Panc1 (cell line): ENCODE measurements at regions not wholly inside any gene's neighbourhood (a gene's known extent, or its start where the extent isn't known, plus 50 kb on each side); places are given as distances from the start of the nearest gene placed in this dataset.

Source experiments
- ATAC-seq: fragments of 200-7000 bp; cut with Tn5 transposase; 2 replicates; pipeline ENCODE4 v1.9.1; 2020; ENCODE audit warnings: mild to moderate bottlenecking, moderate library complexity
- BruUV-seq: library from RNA; stranded (reverse); fragments of 400-500 nt; replicated peaks from 2 replicates; lab custom pipeline; 2021; lab: Mats Ljungman, UMichigan
- CTCF ChIA-PET: fragments of 300-600 bp; sonication (Branson Sonifier 250); formaldehyde crosslinking; loops from one replicate; lab custom pipeline; 2022; ENCODE audit warnings: antibody characterized with exemption; lab: Charles Lee
- POLR2A ChIA-PET: fragments of 300-600 bp; sonication (Branson Sonifier 250); formaldehyde crosslinking; loops from one replicate; lab custom pipeline; 2022; ENCODE audit warnings: antibody characterized with exemption; lab: Charles Lee
- DNase-seq: peaks from one replicate; pipeline ENCODE4 v3.0.0-alpha.2; 2010; ENCODE audit warnings: low read depth, low spot score
- H3K27ac ChIP-seq: 2 replicates; pipeline ENCODE4 v1.5.1; 2011; ENCODE audit warnings: mild to moderate bottlenecking, low read length, inconsistent platforms
- H3K27me3 ChIP-seq: fragments of 200-500 bp; sonication (Bioruptor generic); 2 replicates; pipeline ENCODE4 v1.6.0; 2014; ENCODE audit warnings: low read length, inconsistent platforms; ENCODE audit not compliant: control insufficient read depth, insufficient read depth
- H3K36me3 ChIP-seq: fragments of 200-500 bp; sonication (Bioruptor generic); 2 replicates; pipeline ENCODE4 v1.5.1; 2014; ENCODE audit warnings: inconsistent platforms, mild to moderate bottlenecking, low read length, moderate library complexity; ENCODE audit not compliant: control insufficient read depth, insufficient read depth
- H3K4me1 ChIP-seq: 2 replicates; pipeline ENCODE4 v1.5.1; 2011; ENCODE audit warnings: inconsistent platforms, mild to moderate bottlenecking, low read length, moderate library complexity; ENCODE audit not compliant: control insufficient read depth, insufficient read depth
- H3K4me3 ChIP-seq, 2 experiments: 2 replicates each; pipeline ENCODE4 v1.5.1; 2011 to 2012; ENCODE audit warnings: low read depth in 2 of 2, low read length in 2 of 2, mild to moderate bottlenecking in 2 of 2, inconsistent platforms in 1 of 2, moderate library complexity in 1 of 2
- H3K9me3 ChIP-seq: fragments of 200-500 bp; sonication (Bioruptor generic); 2 replicates; pipeline ENCODE4 v1.5.1; 2014; ENCODE audit warnings: low read depth, mild to moderate bottlenecking, inconsistent platforms, low read length, moderate library complexity; ENCODE audit not compliant: control insufficient read depth, insufficient read depth
- CTCF ChIP-seq: fragments of 450-650 bp; IDR thresholded peaks from 2 replicates; pipeline ENCODE4 v1.5.1; 2017; ENCODE audit warnings: mild to moderate bottlenecking
- POLR2AphosphoS5 ChIP-seq: IDR thresholded peaks from 2 replicates; pipeline ENCODE4 v1.6.1; 2012; ENCODE audit warnings: mild to moderate bottlenecking, low read depth, low read length, moderate library complexity
- REST ChIP-seq, 2 experiments: IDR thresholded peaks; 2 replicates each; pipeline ENCODE4 v1.6.1; 2011 to 2012; ENCODE audit warnings: low read depth in 2 of 2, control low read depth in 1 of 2, low read length in 1 of 2, mild to moderate bottlenecking in 1 of 2, moderate library complexity in 1 of 2; ENCODE audit not compliant: insufficient read depth in 1 of 2
- SIN3A ChIP-seq: IDR thresholded peaks from 2 replicates; pipeline ENCODE4 v1.6.1; 2012; ENCODE audit warnings: low read depth, mild to moderate bottlenecking, low read length, moderate library complexity, borderline replicate concordance; ENCODE audit not compliant: insufficient read depth
- TCF7L2 ChIP-seq: IDR thresholded peaks from 2 replicates; pipeline ENCODE4 v1.6.1; 2011; ENCODE audit warnings: mild to moderate bottlenecking, low read depth, low read length, inconsistent platforms
- in situ Hi-C: cut with HindIII; loops from 2 replicates; pipeline ENCODE4 v1.10.0; 2016; ENCODE audit warnings: low sequenced_read_pairs, low pct_unique_long_range_greater_than_20kb
- intact Hi-C: fragments of 100-400 bp; cut with micrococcal nuclease; formaldehyde crosslinking; loops from one replicate; pipeline ENCODE4 v1.10.0; 2022; ENCODE audit not compliant: unreplicated experiment

- Histone ChIP-seq H3K4me1 (no peaks in the 10 kb centered on the region), H3K36me3 (no peaks in the 10 kb centered on the region), H3K27me3 (peaks cover 18% of the 10 kb centered on the region), H3K27ac (no peak overlapping the region), H3K4me3 (no peak overlapping the region), H3K9me3 (no peaks in the 10 kb centered on the region)
- no peak for TF ChIP-seq REST (IDR thresholded peaks at IDR 0.05; ENCODE audit: insufficient read depth in 1 of 2, low read depth in 2 of 2, low read length in 1 of 2)
- DNase-seq (no peak), ATAC-seq (no peak)
- in situ Hi-C loops, result no loop called here
- intact Hi-C loops, result no loop called here
- BruUV-seq, result no TSS peak
- CTCF ChIA-PET, result no interaction called here
- POLR2A ChIA-PET, result no interaction called here
Observed at GRCh38 chr10:117903854-117904253, 142.9 kb downstream of the RAB11FIP2 start.

- intact Hi-C loops, result no loop called here
- DNase-seq (no peak), ATAC-seq (no peak)
- CTCF ChIA-PET, result no interaction called here
- H3K27ac ChIP-seq, result no peak overlapping the region
- in situ Hi-C loops, result no loop called here
- TF ChIP-seq CTCF, result no peak
- TF ChIP-seq REST (IDR thresholded peaks at IDR 0.05; ENCODE audit: insufficient read depth in 1 of 2, low read depth in 2 of 2, low read length in 1 of 2), result no peak
- TF ChIP-seq SIN3A, result no peak
- TF ChIP-seq TCF7L2, result no peak
- TF ChIP-seq POLR2AphosphoS5, result no peak
- no TSS peak for BruUV-seq
- H3K36me3 ChIP-seq, result no peaks in the 10 kb centered on the region
- POLR2A ChIA-PET, result no interaction called here
- H3K4me1 ChIP-seq, result no peaks in the 10 kb centered on the region
- H3K9me3 ChIP-seq, result no peaks in the 10 kb centered on the region
- H3K27me3 ChIP-seq, result peaks cover 18% of the 10 kb centered on the region
- H3K4me3 ChIP-seq, result no peak overlapping the region
Observed at GRCh38 chr10:117905404-117905803, 141.3 kb downstream of the RAB11FIP2 start.
